Activated CD4-positive, alpha-beta memory T cell treated with anti-CD3 and anti-CD28 coated beads for 36 hours (primary cell): ENCODE measurements at regions not wholly inside any gene's neighbourhood (a gene's known extent, or its start where the extent isn't known, plus 50 kb on each side); places are given as distances from the start of the nearest gene placed in this dataset.

Experiments
- CTCF ChIA-PET: fragments of 350-600 bp; sonication (Branson Sonifier 250); formaldehyde crosslinking; loops from one replicate; lab custom pipeline; 2021; ENCODE audit warnings: antibody characterized with exemption, inconsistent platforms; lab: Charles Lee
- POLR2A ChIA-PET: fragments of 350-600 bp; sonication (Branson Sonifier 250); formaldehyde crosslinking; loops from one replicate; lab custom pipeline; 2021; ENCODE audit warnings: antibody characterized with exemption; lab: Charles Lee
- DNase-seq: peaks from one replicate; pipeline ENCODE4 v3.0.0-alpha.2; 2020
- H3K27ac Mint-ChIP-seq: one replicate; pipeline ENCODE4 v1.8.0; 2021; ENCODE audit warnings: mixed read lengths
- H3K27me3 Mint-ChIP-seq: one replicate; pipeline ENCODE4 v1.8.0; 2021; ENCODE audit warnings: mixed read lengths
- H3K36me3 Mint-ChIP-seq: one replicate; pipeline ENCODE4 v1.8.0; 2021; ENCODE audit warnings: mixed read lengths
- H3K4me1 Mint-ChIP-seq: one replicate; pipeline ENCODE4 v1.8.0; 2021; ENCODE audit warnings: low read depth, mixed read lengths
- H3K4me3 Mint-ChIP-seq: one replicate; pipeline ENCODE4 v1.8.0; 2021; ENCODE audit warnings: mild to moderate bottlenecking, mixed read lengths
- H3K9me3 Mint-ChIP-seq: one replicate; pipeline ENCODE4 v1.8.0; 2021; ENCODE audit warnings: mixed read lengths
- intact Hi-C: fragments of 100-400 bp; cut with micrococcal nuclease; formaldehyde crosslinking; loops from one replicate; pipeline ENCODE4 v1.15.1; 2023

DNA sequence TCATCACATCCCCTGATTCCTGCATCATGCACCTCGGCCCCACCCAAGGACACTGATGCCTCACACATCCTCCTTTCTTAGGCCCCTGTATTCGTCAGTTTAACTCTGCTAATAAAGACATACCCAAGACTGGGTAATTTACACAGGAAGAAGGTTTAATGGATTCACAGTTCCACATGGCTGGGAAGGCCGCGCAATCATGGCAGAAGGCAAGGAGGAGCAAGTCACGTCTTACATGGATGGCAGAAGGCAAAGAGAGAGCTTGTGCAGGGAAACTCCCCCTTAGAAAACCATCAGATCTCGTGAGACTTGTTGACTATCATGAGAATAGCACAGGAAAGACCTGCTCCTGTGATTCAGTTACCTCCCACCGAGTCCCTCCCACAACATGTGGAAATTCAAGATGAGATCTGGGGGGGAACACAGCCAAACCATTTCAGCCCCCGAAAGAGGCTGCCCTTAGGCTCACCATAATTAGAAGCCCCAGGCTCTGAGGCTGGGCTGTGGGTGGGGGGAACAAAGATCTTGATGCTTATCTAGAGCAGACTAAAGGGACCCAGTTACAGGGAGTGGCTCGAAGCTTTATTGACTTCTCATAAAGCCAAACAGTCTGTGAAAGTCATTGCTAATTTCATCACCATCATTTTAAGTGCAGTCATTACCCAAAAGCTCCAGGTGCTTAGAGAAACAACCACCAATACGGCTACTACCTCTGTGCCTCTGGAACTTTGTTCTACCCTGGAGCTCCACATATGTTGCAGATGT lies 181.5 kb downstream of the MATN1 start:
- no peaks in the 10 kb centered on the region for H3K36me3 Mint-ChIP-seq
- H3K27me3 Mint-ChIP-seq: peaks cover 4% of the 10 kb centered on the region
- no peak for DNase-seq
- POLR2A ChIA-PET: no interaction called here
- H3K27ac Mint-ChIP-seq: no peak overlapping the region
- H3K4me3 Mint-ChIP-seq: no peak overlapping the region
- no peaks in the 10 kb centered on the region for H3K4me1 Mint-ChIP-seq
- intact Hi-C loops: no loop called here
- CTCF ChIA-PET: no interaction called here
- H3K9me3 Mint-ChIP-seq: no peaks in the 10 kb centered on the region

DNA sequence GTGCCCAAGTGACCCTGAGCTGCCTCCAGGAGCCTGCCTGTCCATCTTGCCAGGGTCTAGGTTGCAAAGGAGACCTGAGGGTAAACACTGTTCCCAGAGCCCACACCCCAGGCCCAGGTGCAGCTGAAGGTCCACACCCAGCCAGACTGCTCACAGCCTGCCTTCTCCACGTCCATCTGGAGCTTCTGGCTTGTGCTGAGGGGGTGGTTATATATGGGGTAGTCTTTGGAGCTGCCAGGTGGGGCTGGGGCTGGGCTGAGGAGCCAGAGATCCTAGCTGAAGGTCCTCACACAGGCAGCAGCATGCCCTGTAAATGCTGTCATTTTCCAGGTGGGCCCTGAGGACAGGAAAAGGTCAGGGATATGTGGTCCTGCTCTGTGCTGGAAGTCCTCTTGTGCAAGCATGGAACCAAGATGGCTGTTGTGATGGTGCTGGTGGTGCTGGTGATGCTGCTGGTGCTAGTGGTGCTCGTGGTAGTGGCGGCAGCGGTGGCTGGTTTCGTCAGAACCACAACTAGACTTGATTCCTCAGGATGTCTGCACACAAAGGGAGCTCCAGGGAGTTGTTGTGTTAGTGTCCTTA lies 182.7 kb downstream of the MATN1 start:
- no peaks in the 10 kb centered on the region for H3K36me3 Mint-ChIP-seq
- no peaks in the 10 kb centered on the region for H3K4me1 Mint-ChIP-seq
- H3K9me3 Mint-ChIP-seq: no peaks in the 10 kb centered on the region
- ChIA-PET CTCF (no interaction called here), POLR2A (no interaction called here)
- DNase-seq: no peak
- H3K4me3 Mint-ChIP-seq: no peak overlapping the region
- intact Hi-C loops: no loop called here
- no peak overlapping the region for H3K27ac Mint-ChIP-seq
- peaks cover 4% of the 10 kb centered on the region for H3K27me3 Mint-ChIP-seq

DNA sequence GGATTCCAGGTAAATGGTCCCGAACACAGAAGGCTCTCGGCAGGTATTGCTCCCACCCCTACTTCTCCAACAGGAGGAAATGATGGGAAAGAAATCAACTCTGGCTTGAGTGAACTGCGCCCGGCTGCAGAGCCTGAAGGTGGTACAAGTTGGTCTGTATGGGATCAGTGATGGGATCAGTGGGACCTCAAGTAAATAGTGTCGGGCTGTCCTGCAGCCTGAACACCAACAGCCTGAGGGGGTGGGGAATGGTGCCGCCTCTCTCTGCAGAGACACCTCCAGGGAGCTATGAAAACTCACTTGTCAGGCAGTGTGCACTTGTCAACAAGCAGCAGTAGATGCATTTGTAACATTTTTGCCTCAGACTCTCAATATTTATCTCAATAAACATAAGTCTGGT lies 183.5 kb downstream of the MATN1 start:
- no peaks in the 10 kb centered on the region for H3K4me1 Mint-ChIP-seq
- H3K9me3 Mint-ChIP-seq: no peaks in the 10 kb centered on the region
- DNase-seq: no peak
- H3K27ac Mint-ChIP-seq: no peak overlapping the region
- peaks cover 4% of the 10 kb centered on the region for H3K27me3 Mint-ChIP-seq
- H3K36me3 Mint-ChIP-seq: no peaks in the 10 kb centered on the region
- no peak overlapping the region for H3K4me3 Mint-ChIP-seq
- ChIA-PET CTCF (no interaction called here), POLR2A (no interaction called here)
- intact Hi-C loops: no loop called here

DNA sequence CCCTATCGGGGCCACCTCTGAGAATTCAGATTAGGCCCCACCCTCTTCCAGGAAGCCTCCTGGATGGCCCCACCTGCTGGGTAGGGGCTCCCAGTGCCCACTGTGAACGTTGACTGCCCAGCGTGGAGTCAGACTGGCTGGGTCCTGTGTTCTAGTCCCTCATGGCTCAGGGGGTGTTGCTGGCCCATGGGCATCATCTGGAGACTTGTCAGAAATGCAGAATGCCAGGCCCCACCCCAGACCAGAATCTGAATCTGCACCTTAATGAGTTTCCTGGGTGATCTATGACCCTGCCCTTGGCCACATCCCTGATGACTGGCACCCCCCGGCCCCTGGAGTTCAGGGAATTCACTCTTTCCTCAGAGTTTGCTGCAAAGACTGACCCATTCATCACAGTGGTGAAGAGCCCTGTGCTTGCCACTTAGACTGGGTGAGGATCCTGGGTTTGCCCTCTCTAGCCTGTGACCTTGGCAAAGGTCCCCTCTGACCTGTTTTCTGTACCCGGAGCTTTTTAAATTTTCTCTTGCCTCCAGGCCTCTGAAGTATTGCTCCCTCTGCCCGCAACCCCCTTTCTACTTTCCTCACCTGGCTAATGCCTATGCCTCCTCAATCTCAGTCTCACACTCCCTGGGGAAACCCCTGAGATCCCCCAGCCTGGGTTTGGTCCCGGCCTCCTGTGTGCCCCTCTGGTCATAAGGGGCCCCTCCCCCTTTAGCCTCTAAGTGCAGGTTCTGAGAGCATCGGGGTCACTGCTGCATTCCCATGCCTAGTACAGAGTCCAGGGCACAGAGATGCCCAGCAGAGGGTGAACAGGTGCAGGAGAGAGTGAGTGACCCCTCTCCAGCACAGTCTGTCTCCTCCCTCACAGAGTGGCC lies 184.2 kb downstream of the MATN1 start:
- DNase-seq: no peak
- no peaks in the 10 kb centered on the region for H3K36me3 Mint-ChIP-seq
- no peak overlapping the region for H3K27ac Mint-ChIP-seq
- no peak overlapping the region for H3K4me3 Mint-ChIP-seq
- H3K9me3 Mint-ChIP-seq: no peaks in the 10 kb centered on the region
- POLR2A ChIA-PET: no interaction called here
- no peaks in the 10 kb centered on the region for H3K4me1 Mint-ChIP-seq
- H3K27me3 Mint-ChIP-seq: peaks cover under 1% of the 10 kb centered on the region
- intact Hi-C loops: no loop called here
- CTCF ChIA-PET: no interaction called here

DNA sequence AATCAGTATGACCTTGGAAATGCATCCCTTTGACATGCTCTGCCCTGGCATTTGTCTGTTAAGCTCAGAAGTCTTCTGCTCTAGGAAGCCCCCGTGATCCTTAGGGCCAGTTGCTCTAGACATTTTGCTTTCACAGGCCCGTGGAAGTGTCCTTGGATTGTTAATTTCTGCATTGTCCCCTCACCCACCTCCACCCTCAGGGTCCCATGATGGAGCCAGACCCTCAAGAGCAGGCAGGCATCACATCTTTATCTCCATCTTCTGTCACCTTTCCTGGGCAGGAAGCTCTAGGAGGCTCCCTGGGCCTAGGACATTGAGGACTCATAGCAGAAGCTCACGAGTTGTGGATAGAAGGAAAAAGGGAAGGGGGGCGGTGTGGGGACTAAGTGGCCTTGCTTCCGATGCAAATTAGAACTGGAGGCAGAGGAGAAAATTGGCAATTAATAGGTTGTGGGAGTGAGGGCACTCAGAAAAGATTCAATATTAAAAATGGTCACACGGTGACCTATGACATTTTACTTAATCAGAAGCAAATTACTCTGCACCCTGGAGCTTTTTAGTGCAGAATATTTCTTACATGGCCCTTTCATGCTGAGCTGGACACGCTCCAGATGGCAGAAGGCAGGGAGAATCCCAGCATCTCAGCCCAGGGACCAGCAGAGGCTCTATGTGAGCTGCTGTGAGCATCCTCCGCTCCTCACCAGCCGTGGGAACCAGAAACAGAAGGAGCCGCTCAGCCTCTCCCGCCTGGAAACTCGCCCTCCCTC lies 185.0 kb downstream of the MATN1 start:
- no peak overlapping the region for H3K4me3 Mint-ChIP-seq
- no peaks in the 10 kb centered on the region for H3K9me3 Mint-ChIP-seq
- ChIA-PET POLR2A (no interaction called here), CTCF (interaction anchor here (0.9 kb wide), 1 partner anchor 157 kb away, joined by 3 read pairs; no protein-coding TSS in a partner anchor)
- intact Hi-C loops: no loop called here
- H3K27me3 Mint-ChIP-seq: peaks cover 3% of the 10 kb centered on the region
- no peak for DNase-seq
- H3K36me3 Mint-ChIP-seq: no peaks in the 10 kb centered on the region
- H3K27ac Mint-ChIP-seq: no peak overlapping the region
- no peaks in the 10 kb centered on the region for H3K4me1 Mint-ChIP-seq

DNA sequence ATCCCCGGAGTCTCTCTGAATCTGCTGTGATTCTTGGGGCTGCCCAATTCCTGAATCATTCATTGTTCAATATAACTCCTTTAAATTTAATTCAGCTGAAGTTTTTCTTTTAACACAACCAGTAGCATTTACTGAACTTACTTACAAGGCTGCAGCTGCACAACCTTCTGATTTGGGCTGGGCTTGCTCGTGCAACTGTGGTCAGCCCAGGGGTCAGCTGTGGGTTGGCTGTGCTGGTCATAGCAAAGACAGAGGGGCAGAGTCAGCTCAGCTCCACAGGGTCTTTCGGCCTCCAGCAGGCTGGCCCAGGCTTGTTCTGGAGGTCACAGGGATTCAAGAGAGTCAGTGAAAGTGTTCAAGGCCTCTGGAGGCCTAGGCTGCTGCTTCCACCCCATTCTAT lies 186.1 kb downstream of the MATN1 start:
- ChIA-PET CTCF (no interaction called here), POLR2A (no interaction called here)
- no peak overlapping the region for H3K27ac Mint-ChIP-seq
- no peaks in the 10 kb centered on the region for H3K4me1 Mint-ChIP-seq
- H3K4me3 Mint-ChIP-seq: no peak overlapping the region
- no peak for DNase-seq
- no peaks in the 10 kb centered on the region for H3K36me3 Mint-ChIP-seq
- peaks cover 3% of the 10 kb centered on the region for H3K27me3 Mint-ChIP-seq
- H3K9me3 Mint-ChIP-seq: no peaks in the 10 kb centered on the region
- intact Hi-C loops: no loop called here

DNA sequence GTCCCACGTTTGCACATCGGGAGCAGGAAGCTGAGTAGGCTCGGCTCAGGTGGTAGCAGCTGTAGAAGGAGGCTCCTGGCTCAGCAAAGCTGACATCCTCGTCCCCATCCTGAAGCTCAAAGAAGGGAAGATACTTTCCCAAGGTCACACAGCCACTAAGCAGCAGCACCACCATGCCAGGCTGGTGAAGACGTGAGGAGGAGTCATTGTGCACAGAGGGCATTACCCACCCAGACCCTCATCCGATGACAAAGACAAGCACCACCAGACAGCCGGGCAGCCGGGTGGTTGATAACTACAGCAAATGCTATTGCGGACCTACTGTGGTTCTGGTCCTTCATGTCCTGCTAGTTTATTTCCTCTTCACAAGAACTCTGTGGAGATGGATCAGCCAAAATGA lies 186.9 kb downstream of the MATN1 start:
- Mint-ChIP-seq H3K4me3 (no peak overlapping the region), H3K27ac (no peak overlapping the region), H3K36me3 (no peaks in the 10 kb centered on the region), H3K27me3 (peaks cover 3% of the 10 kb centered on the region), H3K4me1 (no peaks in the 10 kb centered on the region), H3K9me3 (no peaks in the 10 kb centered on the region)
- DNase-seq: no peak
- CTCF ChIA-PET: no interaction called here
- intact Hi-C loops: no loop called here
- POLR2A ChIA-PET: no interaction called here

DNA sequence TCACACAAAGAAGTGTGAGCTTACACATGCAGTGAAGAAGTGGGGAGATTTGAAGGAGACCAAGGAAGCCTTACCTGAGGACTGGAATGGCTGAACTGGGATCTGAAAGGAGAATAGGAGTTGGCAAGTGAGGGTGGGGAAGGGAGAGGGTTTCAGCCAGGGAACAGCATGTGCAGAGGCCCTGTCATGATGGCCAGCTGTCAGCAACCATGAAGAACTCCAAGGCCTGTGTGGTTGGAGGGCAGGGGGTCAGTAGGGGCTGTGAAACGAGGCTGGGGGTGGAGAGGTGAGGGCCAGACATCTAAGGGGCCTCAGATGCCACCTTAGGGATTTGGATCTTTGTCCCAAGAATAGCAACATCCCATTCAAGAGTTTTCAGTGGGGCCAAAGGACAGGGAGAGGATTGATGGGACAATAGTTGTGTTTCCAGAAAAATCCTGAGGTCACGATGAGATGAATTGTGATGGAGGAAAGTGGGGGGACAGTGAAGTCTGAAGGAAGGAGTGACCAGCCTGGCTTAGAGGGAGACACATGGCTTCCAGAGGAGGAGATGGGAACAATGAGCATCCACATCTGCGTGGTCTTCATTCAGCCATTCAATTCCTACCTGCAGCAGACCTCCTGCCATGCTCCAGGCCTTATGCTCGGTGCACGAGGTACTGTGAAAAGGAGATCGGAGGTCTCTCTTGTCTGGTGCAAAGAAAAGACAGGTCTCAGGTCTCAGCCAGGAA lies 187.6 kb downstream of the MATN1 start:
- ChIA-PET POLR2A (no interaction called here), CTCF (no interaction called here)
- intact Hi-C loops: no loop called here
- DNase-seq: no peak
- peaks cover 6% of the 10 kb centered on the region for H3K27me3 Mint-ChIP-seq
- no peaks in the 10 kb centered on the region for H3K9me3 Mint-ChIP-seq
- H3K4me1 Mint-ChIP-seq: no peaks in the 10 kb centered on the region
- no peak overlapping the region for H3K27ac Mint-ChIP-seq
- no peak overlapping the region for H3K4me3 Mint-ChIP-seq
- no peaks in the 10 kb centered on the region for H3K36me3 Mint-ChIP-seq

DNA sequence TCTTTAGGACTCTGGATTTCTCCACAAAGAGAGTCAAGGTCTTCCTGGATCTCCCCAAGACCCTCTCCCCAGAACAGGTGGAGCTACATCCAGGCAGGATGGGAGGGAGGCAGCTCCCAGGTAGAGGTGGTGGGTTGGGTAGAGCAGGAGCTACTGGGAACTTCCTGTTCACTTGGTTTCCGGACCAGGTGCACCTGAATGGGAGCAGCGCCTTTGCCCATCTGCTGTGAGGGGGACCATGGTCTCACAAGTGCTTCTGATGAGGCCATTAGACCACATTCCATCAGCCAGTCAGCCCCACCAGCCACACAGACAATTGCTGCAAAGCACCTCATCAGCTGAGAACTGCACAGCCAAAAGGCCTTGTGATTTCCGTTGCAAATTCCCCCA lies 188.8 kb downstream of the MATN1 start:
- CTCF ChIA-PET: no interaction called here

DNA sequence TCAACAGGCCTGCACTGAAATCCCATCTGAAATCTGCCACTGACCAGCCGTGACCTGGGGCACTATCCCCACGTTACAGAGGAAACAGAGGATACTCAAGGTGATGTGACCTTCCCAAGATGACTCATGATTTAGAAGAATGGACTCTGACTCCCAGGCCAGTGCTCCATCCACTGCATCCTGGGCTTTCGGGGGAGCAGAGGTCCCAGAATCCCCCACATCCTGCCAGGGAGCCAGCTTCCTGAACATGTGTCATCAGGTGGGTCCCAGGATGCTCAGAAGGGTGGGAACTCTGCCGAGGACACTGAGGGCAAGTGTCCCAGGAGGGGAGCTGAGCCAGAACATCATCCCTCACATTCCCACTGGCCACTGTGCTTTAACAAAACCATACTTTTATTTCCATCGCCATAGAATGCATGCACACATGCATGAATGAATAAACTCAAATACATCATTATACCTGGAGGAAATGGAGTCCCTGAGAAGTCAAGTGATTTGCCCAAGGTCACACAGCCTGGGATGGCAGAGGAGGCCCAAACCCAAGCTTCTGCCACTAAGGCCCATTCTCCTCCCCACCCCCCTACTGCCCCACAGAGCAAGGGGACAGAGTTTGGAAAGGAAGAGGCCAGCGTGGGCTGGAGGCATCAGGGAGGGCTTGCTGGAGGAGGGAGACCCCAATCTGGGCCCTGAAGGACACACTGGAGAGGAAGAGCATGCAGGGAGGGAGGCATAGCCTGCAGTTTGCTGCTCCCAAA lies 189.4 kb downstream of the MATN1 start:
- ChIA-PET CTCF (no interaction called here), POLR2A (no interaction called here)
- H3K27me3 Mint-ChIP-seq: peaks cover 6% of the 10 kb centered on the region
- H3K36me3 Mint-ChIP-seq: no peaks in the 10 kb centered on the region
- intact Hi-C loops: no loop called here
- H3K4me1 Mint-ChIP-seq: no peaks in the 10 kb centered on the region
- no peaks in the 10 kb centered on the region for H3K9me3 Mint-ChIP-seq
- no peak overlapping the region for H3K4me3 Mint-ChIP-seq
- H3K27ac Mint-ChIP-seq: no peak overlapping the region
- no peak for DNase-seq

More for the DNA sequence above, 188.8 kb downstream of the MATN1 start:
- POLR2A ChIA-PET: no interaction called here
- H3K36me3 Mint-ChIP-seq: no peaks in the 10 kb centered on the region
- intact Hi-C loops: no loop called here
- DNase-seq: no peak
- no peak overlapping the region for H3K27ac Mint-ChIP-seq
- no peaks in the 10 kb centered on the region for H3K9me3 Mint-ChIP-seq
- H3K27me3 Mint-ChIP-seq: peaks cover 6% of the 10 kb centered on the region
- H3K4me1 Mint-ChIP-seq: no peaks in the 10 kb centered on the region
- H3K4me3 Mint-ChIP-seq: no peak overlapping the region

DNA sequence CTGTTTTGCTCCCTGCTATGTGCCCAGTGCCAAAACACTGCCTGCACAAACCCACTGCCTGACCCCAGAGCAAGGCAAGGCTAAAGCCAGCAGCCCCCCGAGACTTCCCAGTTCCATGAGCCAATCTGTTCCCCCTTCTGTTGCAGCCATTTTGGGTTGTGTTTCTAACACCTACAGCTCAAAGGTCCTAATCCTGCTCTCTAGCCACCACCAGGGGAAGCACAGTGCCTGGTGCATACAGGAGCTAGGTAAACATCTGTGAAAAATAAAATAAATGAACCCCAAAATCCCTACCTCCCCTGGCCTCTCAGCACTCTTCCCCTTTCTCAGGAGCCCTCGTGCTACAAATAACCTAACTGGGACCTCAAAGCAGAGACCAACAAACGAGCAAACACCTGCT lies 190.2 kb downstream of the MATN1 start:
- H3K9me3 Mint-ChIP-seq: no peaks in the 10 kb centered on the region
- intact Hi-C loops: no loop called here

More for the DNA sequence above, 190.2 kb downstream of the MATN1 start:
- CTCF ChIA-PET: no interaction called here
- Mint-ChIP-seq H3K4me1 (no peaks in the 10 kb centered on the region), H3K36me3 (no peaks in the 10 kb centered on the region), H3K4me3 (no peak overlapping the region), H3K27ac (no peak overlapping the region), H3K27me3 (peaks cover 6% of the 10 kb centered on the region)
- POLR2A ChIA-PET: no interaction called here
- no peak for DNase-seq
